NB4 (cell line): ENCODE measurements at regions not wholly inside any gene's neighbourhood (a gene's known extent, or its start where the extent isn't known, plus 50 kb on each side); places are given as distances from the start of the nearest gene placed in this dataset.

Experiments used
- CTCF ChIP-seq: IDR thresholded peaks from one replicate; pipeline ENCODE4 v1.5.1; 2012; ENCODE audit warnings: low read depth, low read length
- MAX ChIP-seq: IDR thresholded peaks from 2 replicates; pipeline ENCODE4 v1.6.1; 2011; ENCODE audit warnings: low read depth, low read length
- POLR2A ChIP-seq: IDR thresholded peaks from 2 replicates; pipeline ENCODE4 v1.6.1; 2011; ENCODE audit warnings: mild to moderate bottlenecking; ENCODE audit not compliant: insufficient read length; ENCODE audit errors: extremely low read depth

- TF ChIP-seq CTCF (no peak), POLR2A (no peak), MAX (no peak)
Measured at GRCh38 chr4:24440765-24441164, 143.6 kb downstream of the DHX15 start.
